AG04449 (cell line): ENCODE measurements at regions not wholly inside any gene's neighbourhood (a gene's known extent, or its start where the extent isn't known, plus 50 kb on each side); places are given as distances from the start of the nearest gene placed in this dataset.

ENCODE experiments used
- CTCF ChIA-PET: fragments of 350-600 bp; formaldehyde crosslinking; extraction: SDS; loops from one replicate; lab custom pipeline; 2021; ENCODE audit warnings: antibody characterized with exemption; lab: Yijun Ruan, JAX
- POLR2A ChIA-PET: fragments of 400-600, 350-600 bp; formaldehyde crosslinking; extraction: SDS; loops from one replicate; lab custom pipeline; 2020; ENCODE audit warnings: antibody characterized with exemption, inconsistent platforms; lab: Yijun Ruan, JAX
- DNase-seq: peaks from one replicate; pipeline ENCODE4 v3.0.0-alpha.2; 2010; ENCODE audit warnings: low read depth, low spot score
- H3K4me3 ChIP-seq: 2 replicates; pipeline ENCODE4 v1.5.1; 2011; ENCODE audit warnings: low read depth, mild to moderate bottlenecking, control low read depth, low read length
- CTCF ChIP-seq: IDR thresholded peaks from one replicate; pipeline ENCODE4 v1.5.1; 2011; ENCODE audit warnings: mild to moderate bottlenecking, moderate library complexity, low read length, control low read depth, inconsistent platforms; ENCODE audit not compliant: insufficient read depth; ENCODE audit errors: missing control alignments

- ChIA-PET CTCF (no interaction called here), POLR2A (no interaction called here)
- no peak overlapping the region for H3K4me3 ChIP-seq
- no peak for DNase-seq
- TF ChIP-seq CTCF: no peak
These were observed 389.3 kb upstream of the PCDH9 start for GRCh38 chr13:67619351-67619994.

GRCh38 chr13:67614579-67614978 lies 384.4 kb upstream of the PCDH9 start:
- no peak for DNase-seq
- POLR2A ChIA-PET: no interaction called here
- H3K4me3 ChIP-seq: no peak overlapping the region
- no peak for TF ChIP-seq CTCF
- CTCF ChIA-PET: no interaction called here

GRCh38 chr13:67614013-67614412 lies 383.9 kb upstream of the PCDH9 start:
- ChIA-PET POLR2A (no interaction called here), CTCF (no interaction called here)
- no peak overlapping the region for H3K4me3 ChIP-seq
- no peak for TF ChIP-seq CTCF
- DNase-seq: no peak

GRCh38 chr13:67588607-67589006 lies 358.5 kb upstream of the PCDH9 start:
- POLR2A ChIA-PET: no interaction called here
- no peak overlapping the region for H3K4me3 ChIP-seq
- TF ChIP-seq CTCF: no peak
- CTCF ChIA-PET: no interaction called here
- DNase-seq: no peak

GRCh38 chr13:67577361-67577760 lies 347.2 kb upstream of the PCDH9 start:
- no peak for TF ChIP-seq CTCF
- no peak for DNase-seq
- no peak overlapping the region for H3K4me3 ChIP-seq
- ChIA-PET CTCF (no interaction called here), POLR2A (no interaction called here)

- no peak for DNase-seq
- ChIA-PET CTCF (no interaction called here), POLR2A (no interaction called here)
- no peak overlapping the region for H3K4me3 ChIP-seq
- no peak for TF ChIP-seq CTCF
These were observed 344.4 kb upstream of the PCDH9 start for GRCh38 chr13:67574320-67575233.
